ENCODE measurements at regions not wholly inside any gene's neighbourhood (a gene's known extent, or its start where the extent isn't known, plus 50 kb on each side); places are given as distances from the start of the nearest gene placed in this dataset.

DNA sequence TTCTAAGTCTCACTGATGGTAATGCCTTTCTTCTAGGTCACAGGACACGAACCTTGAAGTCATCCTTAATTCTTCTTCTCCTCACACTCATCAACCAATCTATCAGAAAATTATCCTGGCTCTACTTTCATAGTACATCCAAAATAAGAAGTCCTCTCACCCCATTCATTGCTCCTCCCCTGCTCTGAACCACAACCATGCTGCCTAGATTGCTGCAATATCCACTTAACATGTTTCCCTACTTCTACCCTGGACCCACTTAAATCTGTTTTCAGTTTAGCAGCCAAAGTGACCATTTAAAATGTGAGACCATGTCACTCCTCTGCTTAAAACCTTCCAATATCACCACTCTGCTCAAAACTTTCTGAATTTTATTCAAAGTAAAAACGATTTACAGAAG is 445.9 kb upstream of the FAT3 start:
- intact Hi-C loops (cut with micrococcal nuclease; ENCODE audit: unreplicated experiment), result loop anchor here (10.0 kb wide), 1 partner anchor 286 kb away; no protein-coding TSS in a partner anchor
- Histone ChIP-seq H3K36me3 (ENCODE audit: insufficient read depth, low read length, poor library complexity, severe bottlenecking) (no peaks in the 10 kb centered on the region), H3K9me3 (ENCODE audit: low read depth, low read length, poor library complexity, severe bottlenecking) (no peaks in the 10 kb centered on the region), H3K27me3 (replicated peaks; ENCODE audit: insufficient read depth, low read depth, low read length, poor library complexity) (no peaks in the 10 kb centered on the region), H3K4me1 (ENCODE audit: insufficient read depth, low read length, poor library complexity, severe bottlenecking) (peaks cover 9% of the 10 kb centered on the region), H3K27ac (ENCODE audit: low read depth, low read length, poor library complexity, severe bottlenecking) (no peak overlapping the region), H3K4me3 (ENCODE audit: low read depth, low read length, poor library complexity, severe bottlenecking) (no peak overlapping the region)
- POLR2A ChIA-PET (ENCODE audit: low non-redundant PET), result no interaction called here
- TF ChIP-seq EZH2 (IDR thresholded peaks at IDR 0.05; ENCODE audit: borderline replicate concordance, low read depth, low read length, poor library complexity, severe bottlenecking), result no peak
- TF ChIP-seq, protein P1, sequence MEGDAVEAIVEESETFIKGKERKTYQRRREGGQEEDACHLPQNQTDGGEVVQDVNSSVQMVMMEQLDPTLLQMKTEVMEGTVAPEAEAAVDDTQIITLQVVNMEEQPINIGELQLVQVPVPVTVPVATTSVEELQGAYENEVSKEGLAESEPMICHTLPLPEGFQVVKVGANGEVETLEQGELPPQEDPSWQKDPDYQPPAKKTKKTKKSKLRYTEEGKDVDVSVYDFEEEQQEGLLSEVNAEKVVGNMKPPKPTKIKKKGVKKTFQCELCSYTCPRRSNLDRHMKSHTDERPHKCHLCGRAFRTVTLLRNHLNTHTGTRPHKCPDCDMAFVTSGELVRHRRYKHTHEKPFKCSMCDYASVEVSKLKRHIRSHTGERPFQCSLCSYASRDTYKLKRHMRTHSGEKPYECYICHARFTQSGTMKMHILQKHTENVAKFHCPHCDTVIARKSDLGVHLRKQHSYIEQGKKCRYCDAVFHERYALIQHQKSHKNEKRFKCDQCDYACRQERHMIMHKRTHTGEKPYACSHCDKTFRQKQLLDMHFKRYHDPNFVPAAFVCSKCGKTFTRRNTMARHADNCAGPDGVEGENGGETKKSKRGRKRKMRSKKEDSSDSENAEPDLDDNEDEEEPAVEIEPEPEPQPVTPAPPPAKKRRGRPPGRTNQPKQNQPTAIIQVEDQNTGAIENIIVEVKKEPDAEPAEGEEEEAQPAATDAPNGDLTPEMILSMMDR (conservative IDR thresholded peaks at IDR 0.05; ENCODE audit: low read depth, low read length), result no peak
- CTCF ChIA-PET, result no interaction called here
- BruUV-seq (replicated peaks), result no TSS peak
- no peak for DNase-seq (ENCODE audit: low spot score)

DNA sequence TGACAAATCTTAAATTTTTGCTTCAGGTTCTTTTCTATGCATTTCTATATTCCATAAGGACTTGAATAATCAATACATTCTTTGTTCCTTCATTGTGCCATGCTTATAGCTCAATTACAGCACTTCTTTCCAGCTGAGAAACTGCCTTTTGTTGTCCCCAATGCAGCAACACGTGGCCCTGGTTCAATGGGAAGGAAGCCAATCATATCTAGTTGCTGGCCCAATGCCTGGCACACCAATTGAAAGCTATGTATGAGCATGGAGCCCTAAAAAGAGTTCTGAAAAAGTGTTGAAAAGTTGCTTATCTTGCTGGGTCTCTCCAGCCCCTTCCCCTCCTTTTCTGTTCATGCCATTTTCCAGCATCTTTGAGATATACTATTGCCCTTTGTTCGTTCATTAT is 448.0 kb upstream of the FAT3 start:
- Histone ChIP-seq H3K4me1 (ENCODE audit: insufficient read depth, low read length, poor library complexity, severe bottlenecking) (peaks cover 9% of the 10 kb centered on the region), H3K27me3 (replicated peaks; ENCODE audit: insufficient read depth, low read depth, low read length, poor library complexity) (no peaks in the 10 kb centered on the region), H3K4me3 (ENCODE audit: low read depth, low read length, poor library complexity, severe bottlenecking) (no peak overlapping the region), H3K36me3 (ENCODE audit: insufficient read depth, low read length, poor library complexity, severe bottlenecking) (no peaks in the 10 kb centered on the region), H3K27ac (ENCODE audit: low read depth, low read length, poor library complexity, severe bottlenecking) (no peak overlapping the region), H3K9me3 (ENCODE audit: low read depth, low read length, poor library complexity, severe bottlenecking) (no peaks in the 10 kb centered on the region)
- CTCF ChIA-PET, result no interaction called here
- peak; percentile 40 for DNase-seq (ENCODE audit: low spot score)
- BruUV-seq (replicated peaks), result no TSS peak
- intact Hi-C loops (cut with micrococcal nuclease; ENCODE audit: unreplicated experiment), result loop anchor here (10.0 kb wide), 1 partner anchor 288 kb away; no protein-coding TSS in a partner anchor
- POLR2A ChIA-PET (ENCODE audit: low non-redundant PET), result no interaction called here
- TF ChIP-seq EZH2 (IDR thresholded peaks at IDR 0.05; ENCODE audit: borderline replicate concordance, low read depth, low read length, poor library complexity, severe bottlenecking), result no peak
- TF ChIP-seq, protein P1 (conservative IDR thresholded peaks at IDR 0.05; ENCODE audit: low read depth, low read length), result no peak

DNA sequence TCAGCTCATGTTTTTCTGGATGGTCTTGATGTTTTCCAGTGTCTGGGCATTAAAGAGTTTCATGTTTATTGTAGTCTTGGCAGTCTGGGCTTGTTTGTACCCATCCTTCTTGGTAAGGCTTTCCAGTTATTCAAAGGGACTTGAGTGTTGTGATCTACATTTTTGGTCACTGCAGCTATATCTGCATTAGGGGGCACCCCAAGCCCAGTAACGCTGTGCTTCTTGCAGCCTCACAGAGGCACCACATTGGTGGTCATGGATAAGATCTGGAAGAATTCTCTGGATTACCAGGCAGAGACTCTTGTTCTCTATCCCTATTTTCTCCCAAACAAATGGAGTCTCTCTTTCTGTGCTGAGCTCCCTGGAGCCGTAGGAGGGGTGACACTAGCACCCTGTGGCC is 451.5 kb upstream of the FAT3 start:
- H3K9me3 ChIP-seq (ENCODE audit: low read depth, low read length, poor library complexity, severe bottlenecking), result no peaks in the 10 kb centered on the region
- POLR2A ChIA-PET (ENCODE audit: low non-redundant PET), result no interaction called here
- H3K36me3 ChIP-seq (ENCODE audit: insufficient read depth, low read length, poor library complexity, severe bottlenecking), result no peaks in the 10 kb centered on the region
- peak; percentile 86 for DNase-seq (ENCODE audit: low spot score)
- no peaks in the 10 kb centered on the region for H3K27me3 ChIP-seq (replicated peaks; ENCODE audit: insufficient read depth, low read depth, low read length, poor library complexity)
- H3K4me1 ChIP-seq (ENCODE audit: insufficient read depth, low read length, poor library complexity, severe bottlenecking), result peaks cover 9% of the 10 kb centered on the region
- no peak overlapping the region for H3K27ac ChIP-seq (ENCODE audit: low read depth, low read length, poor library complexity, severe bottlenecking)
- CTCF ChIA-PET, result interaction anchor here (0.6 kb wide), 1 partner anchor 1114 kb away, joined by 3 read pairs; no protein-coding TSS in a partner anchor
- no peak overlapping the region for H3K4me3 ChIP-seq (ENCODE audit: low read depth, low read length, poor library complexity, severe bottlenecking)
- BruUV-seq (replicated peaks), result no TSS peak
- TF ChIP-seq, protein P1 (conservative IDR thresholded peaks at IDR 0.05; ENCODE audit: low read depth, low read length), result peak; percentile 81
- TF ChIP-seq EZH2 (IDR thresholded peaks at IDR 0.05; ENCODE audit: borderline replicate concordance, low read depth, low read length, poor library complexity, severe bottlenecking), result no peak
- intact Hi-C loops (cut with micrococcal nuclease; ENCODE audit: unreplicated experiment), result loop anchor here (2.0 to 10.0 kb wide), 5 partner anchors 98 to 1116 kb away; no protein-coding TSS in a partner anchor
